Panc1 (cell line): ENCODE measurements at regions not wholly inside any gene's neighbourhood (a gene's known extent, or its start where the extent isn't known, plus 50 kb on each side); places are given as distances from the start of the nearest gene placed in this dataset.

Source experiments
- CTCF ChIP-seq: fragments of 450-650 bp; IDR thresholded peaks from 2 replicates; pipeline ENCODE4 v1.5.1; 2017; ENCODE audit warnings: mild to moderate bottlenecking
- POLR2AphosphoS5 ChIP-seq: IDR thresholded peaks from 2 replicates; pipeline ENCODE4 v1.6.1; 2012; ENCODE audit warnings: mild to moderate bottlenecking, low read depth, low read length, moderate library complexity
- SIN3A ChIP-seq: IDR thresholded peaks from 2 replicates; pipeline ENCODE4 v1.6.1; 2012; ENCODE audit warnings: low read depth, mild to moderate bottlenecking, low read length, moderate library complexity, borderline replicate concordance; ENCODE audit not compliant: insufficient read depth
- TCF7L2 ChIP-seq: IDR thresholded peaks from 2 replicates; pipeline ENCODE4 v1.6.1; 2011; ENCODE audit warnings: mild to moderate bottlenecking, low read depth, low read length, inconsistent platforms

GRCh38 chr6:126529637-126530362, 189.9 kb downstream of the CENPW start:
- TF ChIP-seq CTCF: no peak
- TF ChIP-seq POLR2AphosphoS5: no peak
- no peak for TF ChIP-seq TCF7L2
- no peak for TF ChIP-seq SIN3A
